Duodenal mucosa (tissue), 2 donors: ENCODE measurements at regions not wholly inside any gene's neighbourhood (a gene's known extent, or its start where the extent isn't known, plus 50 kb on each side); places are given as distances from the start of the nearest gene placed in this dataset.
A peak's percentile ranks its signal among the peaks of the same experiment; 100 is the strongest.
"Not testable (repeated sequence)": the region's sequence is repeated elsewhere in the genome, so short reads cannot be mapped to it uniquely, and the experiment has no call there.

Source experiments
- H3K27ac ChIP-seq: one replicate; pipeline ENCODE4 v1.7.0; 2013; ENCODE audit warnings: low read depth, low read length
- H3K27me3 ChIP-seq, 2 donors: one replicate each; pipeline ENCODE4 v1.7.0; 2013; ENCODE audit warnings: low read length in 2 of 2, control low read depth in 1 of 2; ENCODE audit not compliant: insufficient read depth in 2 of 2, control insufficient read depth in 1 of 2
- H3K36me3 ChIP-seq, 2 donors: one replicate each; pipeline ENCODE4 v1.7.0; 2013; ENCODE audit warnings: low read length in 2 of 2, control low read depth in 1 of 2; ENCODE audit not compliant: insufficient read depth in 2 of 2, control insufficient read depth in 1 of 2
- H3K4me1 ChIP-seq, 2 donors: one replicate each; pipeline ENCODE4 v1.7.0; 2013; ENCODE audit warnings: low read length in 2 of 2, control low read depth in 1 of 2; ENCODE audit not compliant: insufficient read depth in 2 of 2, control insufficient read depth in 1 of 2
- H3K4me3 ChIP-seq, 2 donors: one replicate each; pipeline ENCODE4 v1.7.0; 2013; ENCODE audit warnings: low read length in 2 of 2, low read depth in 1 of 2
- H3K9ac ChIP-seq, 2 donors: one replicate each; pipeline ENCODE4 v1.7.0; 2013; ENCODE audit warnings: low read length in 2 of 2, low read depth in 1 of 2
- H3K9me3 ChIP-seq, 2 donors: one replicate each; pipeline ENCODE4 v1.7.0; 2013; ENCODE audit warnings: low read length in 2 of 2, control low read depth in 1 of 2; ENCODE audit not compliant: control insufficient read depth in 1 of 2

DNA sequence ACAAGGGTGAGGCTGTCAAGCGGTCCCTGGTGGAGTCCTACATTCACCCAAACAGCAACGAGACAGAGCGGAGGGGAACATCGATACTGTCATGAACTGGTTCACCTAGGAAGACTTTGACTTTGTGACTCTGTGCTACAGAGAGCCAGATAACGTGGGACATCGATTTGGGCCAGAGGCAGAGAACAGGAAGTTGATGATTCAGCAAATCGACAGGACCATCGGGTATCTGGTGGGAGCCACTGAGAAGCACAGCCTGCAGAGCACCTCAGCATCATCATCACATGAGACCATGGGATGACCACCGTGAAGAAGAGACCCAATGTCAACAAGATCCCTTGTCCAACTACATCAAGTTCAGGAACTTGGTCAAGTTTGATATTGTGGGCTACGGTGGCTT is 104.1 kb upstream of the DRD5 start:
- H3K27ac ChIP-seq, H3K4me1 ChIP-seq: not testable (repeated sequence)

GRCh38 chr4:9679704-9680478 is 101.5 kb upstream of the DRD5 start:
- Histone ChIP-seq H3K9me3 (no peaks in the 10 kb centered on the region), H3K27me3 (no peaks in the 10 kb centered on the region), H3K36me3 (no peaks in the 10 kb centered on the region), H3K9ac (no peak overlapping the region), H3K27ac (no peak overlapping the region), H3K4me1 (no peaks in the 10 kb centered on the region), H3K4me3 (no peak overlapping the region)

More for the DNA sequence above, 104.1 kb upstream of the DRD5 start:
- not testable (repeated sequence) for H3K9me3 ChIP-seq, H3K36me3 ChIP-seq, H3K9ac ChIP-seq, H3K27me3 ChIP-seq, H3K4me3 ChIP-seq

DNA sequence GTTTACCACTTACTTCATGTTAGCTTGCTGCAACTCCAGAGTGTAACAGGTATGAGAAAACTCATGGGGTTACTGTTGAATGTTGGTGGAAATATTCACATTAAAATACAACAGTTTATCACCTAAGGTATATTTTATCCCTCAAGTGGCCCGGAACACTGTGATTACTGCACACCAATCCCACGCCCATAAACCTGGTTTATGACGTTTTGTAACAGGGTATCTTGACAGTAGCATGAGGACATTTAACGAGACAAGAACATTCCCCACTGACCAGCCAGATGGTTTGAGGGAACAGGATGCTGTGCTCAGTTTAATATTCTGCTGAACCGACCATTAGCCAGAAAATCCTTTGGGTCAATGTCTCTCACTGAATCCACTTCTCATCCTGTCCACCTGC is 98.3 kb upstream of the DRD5 start:
- H3K27ac ChIP-seq, H3K27me3 ChIP-seq, H3K9me3 ChIP-seq, H3K9ac ChIP-seq, H3K36me3 ChIP-seq, H3K4me1 ChIP-seq, H3K4me3 ChIP-seq: not testable (repeated sequence)

DNA sequence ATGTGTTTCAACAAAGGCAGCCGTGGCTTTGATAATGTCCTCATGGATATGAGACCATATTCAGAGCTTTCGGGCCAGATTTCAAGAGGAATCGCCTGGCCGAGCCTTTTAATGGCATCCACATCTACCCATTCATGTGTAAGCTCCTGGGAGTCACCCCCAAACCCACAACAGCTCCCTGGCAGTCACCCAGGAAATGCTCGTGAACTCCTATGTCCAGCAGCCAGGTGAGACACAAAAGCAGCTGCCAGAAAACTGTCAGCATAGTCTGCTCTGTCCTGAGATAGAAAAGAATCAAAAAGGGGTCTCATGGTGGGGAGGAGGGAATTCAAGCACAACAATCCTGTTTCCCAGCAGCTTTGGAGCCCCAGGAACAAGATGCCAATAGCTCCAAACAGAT is 96.4 kb upstream of the DRD5 start:
- not testable (repeated sequence) for H3K27me3 ChIP-seq, H3K4me1 ChIP-seq, H3K4me3 ChIP-seq, H3K36me3 ChIP-seq, H3K9ac ChIP-seq, H3K27ac ChIP-seq, H3K9me3 ChIP-seq

GRCh38 chr4:9685692-9686091 is 95.7 kb upstream of the DRD5 start:
- H3K36me3 ChIP-seq: no peaks in the 10 kb centered on the region
- no peaks in the 10 kb centered on the region for H3K9me3 ChIP-seq
- no peaks in the 10 kb centered on the region for H3K27me3 ChIP-seq
- no peak overlapping the region for H3K27ac ChIP-seq
- no peak overlapping the region for H3K4me3 ChIP-seq
- H3K9ac ChIP-seq: no peak overlapping the region
- peaks cover 0 to 4% of the 10 kb centered on the region in 2 donors for H3K4me1 ChIP-seq

DNA sequence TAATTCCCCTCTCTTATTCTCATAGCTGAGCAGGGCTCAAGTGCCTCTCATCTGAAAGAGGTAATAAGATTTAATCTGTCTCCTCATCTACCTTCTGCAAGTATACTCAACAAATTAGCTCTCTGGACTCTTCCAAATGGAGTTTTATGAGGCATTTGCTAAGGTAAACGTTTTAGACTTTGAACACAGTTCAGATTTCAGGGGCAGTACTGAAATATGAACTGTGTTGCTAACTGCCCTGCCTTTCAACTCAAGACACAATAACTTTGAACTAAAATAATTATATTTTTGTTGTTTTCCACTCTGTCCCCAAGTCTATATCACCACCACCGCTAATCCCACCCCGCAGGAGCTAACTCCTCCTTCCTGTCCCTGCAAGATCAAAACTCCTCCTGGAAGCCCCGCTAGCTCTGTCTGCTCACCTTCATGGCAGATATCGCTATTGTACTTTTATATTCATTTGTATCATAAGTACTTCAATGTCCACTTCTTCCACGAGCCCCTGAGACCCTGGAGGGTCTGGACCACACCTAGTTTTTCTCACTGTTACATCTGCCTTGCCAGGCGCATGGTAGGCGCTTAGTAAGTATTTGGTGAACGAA is 90.7 kb upstream of the DRD5 start:
- H3K36me3 ChIP-seq, H3K27me3 ChIP-seq, H3K9me3 ChIP-seq, H3K4me1 ChIP-seq: not testable (repeated sequence)
- peak overlapping the region; percentile 85 for H3K27ac ChIP-seq
- H3K9ac ChIP-seq: peak overlapping the region; percentile 63 to 71
- peak overlapping the region; percentile 70 to 79 for H3K4me3 ChIP-seq

GRCh38 chr4:9691238-9692065 is 90.0 kb upstream of the DRD5 start:
- Histone ChIP-seq H3K9ac (peak overlapping the region; percentile 63 to 71), H3K27ac (peak overlapping the region; percentile 85), H3K4me1 (peaks cover 0 to 5% of the 10 kb centered on the region in 2 donors), H3K27me3 (no peaks in the 10 kb centered on the region), H3K9me3 (no peaks in the 10 kb centered on the region), H3K36me3 (no peaks in the 10 kb centered on the region), H3K4me3 (peak overlapping the region; percentile 70 to 79)

GRCh38 chr4:9692791-9693491 is 88.5 kb upstream of the DRD5 start:
- not testable (repeated sequence) for H3K9ac ChIP-seq, H3K27me3 ChIP-seq, H3K27ac ChIP-seq, H3K9me3 ChIP-seq, H3K4me1 ChIP-seq, H3K4me3 ChIP-seq, H3K36me3 ChIP-seq

DNA sequence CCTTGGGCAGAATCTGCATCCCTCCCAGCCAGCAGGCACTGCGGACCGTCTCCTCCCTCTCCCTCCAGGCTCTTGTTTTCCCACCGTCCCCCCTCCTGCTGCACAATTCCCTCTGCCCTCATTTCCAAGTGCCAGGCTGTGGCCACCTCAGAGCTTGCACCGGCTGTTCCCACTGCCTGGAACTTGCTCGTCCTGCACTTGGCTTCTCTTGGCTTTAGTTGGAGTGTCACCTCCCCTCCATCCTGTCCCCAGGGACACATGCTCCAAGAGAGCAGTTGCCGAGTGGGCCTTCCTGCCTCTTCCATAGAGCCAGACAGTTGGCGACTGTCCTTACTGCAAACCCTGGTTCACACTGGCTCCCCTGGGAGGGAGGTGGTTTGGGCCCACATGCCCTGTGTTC is 87.0 kb upstream of the DRD5 start:
- H3K27ac ChIP-seq, H3K36me3 ChIP-seq, H3K9ac ChIP-seq, H3K4me3 ChIP-seq, H3K9me3 ChIP-seq, H3K4me1 ChIP-seq, H3K27me3 ChIP-seq: not testable (repeated sequence)

DNA sequence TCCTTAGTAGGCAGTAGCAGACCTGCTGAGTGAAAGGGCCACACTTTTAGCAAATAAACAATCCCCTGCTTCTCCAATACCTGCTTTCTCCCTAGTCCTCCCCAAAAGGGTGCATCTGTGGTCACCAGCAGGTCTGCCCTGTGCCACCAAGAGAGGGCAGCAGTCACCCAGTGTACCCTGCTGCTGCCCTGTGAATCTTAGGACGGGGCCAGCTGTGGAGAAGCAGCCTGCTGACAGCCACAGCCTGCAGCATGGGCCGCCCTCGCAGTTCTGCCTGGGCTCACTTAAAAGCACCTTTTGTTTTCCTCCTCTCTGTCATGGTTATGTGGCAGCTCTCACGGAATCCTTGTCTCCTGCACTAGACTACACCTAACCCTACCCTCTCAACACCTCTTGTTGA is 85.4 kb upstream of the DRD5 start:
- not testable (repeated sequence) for H3K4me1 ChIP-seq, H3K36me3 ChIP-seq, H3K9me3 ChIP-seq, H3K27ac ChIP-seq, H3K27me3 ChIP-seq, H3K4me3 ChIP-seq, H3K9ac ChIP-seq
